ENCODE measurements at regions not wholly inside any gene's neighbourhood (a gene's known extent, or its start where the extent isn't known, plus 50 kb on each side); places are given as distances from the start of the nearest gene placed in this dataset.

DNA sequence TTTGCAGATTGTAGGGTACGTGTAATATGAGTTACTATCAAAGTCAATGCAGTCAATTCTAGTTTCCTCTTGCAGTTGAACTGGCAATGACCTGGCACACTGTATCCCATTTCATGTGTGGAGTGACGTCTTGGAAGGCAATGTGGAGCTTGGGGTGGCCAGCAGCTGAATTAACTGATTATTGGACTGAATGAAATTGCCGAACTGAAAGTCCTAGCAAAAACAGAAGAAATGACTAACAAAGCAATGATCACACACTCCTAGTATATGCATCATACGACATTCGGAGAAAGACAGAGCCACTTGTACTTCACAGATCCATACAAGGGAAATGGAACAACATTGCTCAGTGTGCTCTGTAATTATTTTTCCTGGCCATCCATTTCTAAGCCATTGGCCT is 259.1 kb upstream of the DAPK1 start:
- TF ChIP-seq, protein P1, sequence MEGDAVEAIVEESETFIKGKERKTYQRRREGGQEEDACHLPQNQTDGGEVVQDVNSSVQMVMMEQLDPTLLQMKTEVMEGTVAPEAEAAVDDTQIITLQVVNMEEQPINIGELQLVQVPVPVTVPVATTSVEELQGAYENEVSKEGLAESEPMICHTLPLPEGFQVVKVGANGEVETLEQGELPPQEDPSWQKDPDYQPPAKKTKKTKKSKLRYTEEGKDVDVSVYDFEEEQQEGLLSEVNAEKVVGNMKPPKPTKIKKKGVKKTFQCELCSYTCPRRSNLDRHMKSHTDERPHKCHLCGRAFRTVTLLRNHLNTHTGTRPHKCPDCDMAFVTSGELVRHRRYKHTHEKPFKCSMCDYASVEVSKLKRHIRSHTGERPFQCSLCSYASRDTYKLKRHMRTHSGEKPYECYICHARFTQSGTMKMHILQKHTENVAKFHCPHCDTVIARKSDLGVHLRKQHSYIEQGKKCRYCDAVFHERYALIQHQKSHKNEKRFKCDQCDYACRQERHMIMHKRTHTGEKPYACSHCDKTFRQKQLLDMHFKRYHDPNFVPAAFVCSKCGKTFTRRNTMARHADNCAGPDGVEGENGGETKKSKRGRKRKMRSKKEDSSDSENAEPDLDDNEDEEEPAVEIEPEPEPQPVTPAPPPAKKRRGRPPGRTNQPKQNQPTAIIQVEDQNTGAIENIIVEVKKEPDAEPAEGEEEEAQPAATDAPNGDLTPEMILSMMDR (IDR thresholded peaks at IDR 0.05) = no peak
- no peak for TF ChIP-seq POLR2A (IDR thresholded peaks at IDR 0.05)
